ENCODE measurements at regions not wholly inside any gene's neighbourhood (a gene's known extent, or its start where the extent isn't known, plus 50 kb on each side); places are given as distances from the start of the nearest gene placed in this dataset.
"Not testable (repeated sequence)": the region's sequence is repeated elsewhere in the genome, so short reads cannot be mapped to it uniquely, and the experiment has no call there.

GRCh38 chr1:90281886-90282285 is 287.0 kb downstream of the ZNF326 start:
- not testable (repeated sequence) for TF ChIP-seq EP300 (IDR thresholded peaks at IDR 0.05)
- TF ChIP-seq, protein P1, sequence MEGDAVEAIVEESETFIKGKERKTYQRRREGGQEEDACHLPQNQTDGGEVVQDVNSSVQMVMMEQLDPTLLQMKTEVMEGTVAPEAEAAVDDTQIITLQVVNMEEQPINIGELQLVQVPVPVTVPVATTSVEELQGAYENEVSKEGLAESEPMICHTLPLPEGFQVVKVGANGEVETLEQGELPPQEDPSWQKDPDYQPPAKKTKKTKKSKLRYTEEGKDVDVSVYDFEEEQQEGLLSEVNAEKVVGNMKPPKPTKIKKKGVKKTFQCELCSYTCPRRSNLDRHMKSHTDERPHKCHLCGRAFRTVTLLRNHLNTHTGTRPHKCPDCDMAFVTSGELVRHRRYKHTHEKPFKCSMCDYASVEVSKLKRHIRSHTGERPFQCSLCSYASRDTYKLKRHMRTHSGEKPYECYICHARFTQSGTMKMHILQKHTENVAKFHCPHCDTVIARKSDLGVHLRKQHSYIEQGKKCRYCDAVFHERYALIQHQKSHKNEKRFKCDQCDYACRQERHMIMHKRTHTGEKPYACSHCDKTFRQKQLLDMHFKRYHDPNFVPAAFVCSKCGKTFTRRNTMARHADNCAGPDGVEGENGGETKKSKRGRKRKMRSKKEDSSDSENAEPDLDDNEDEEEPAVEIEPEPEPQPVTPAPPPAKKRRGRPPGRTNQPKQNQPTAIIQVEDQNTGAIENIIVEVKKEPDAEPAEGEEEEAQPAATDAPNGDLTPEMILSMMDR (IDR thresholded peaks at IDR 0.05): not testable (repeated sequence)

Data from gastroesophageal sphincter (tissue), 3 donors.